ENCODE measurements at regions not wholly inside any gene's neighbourhood (a gene's known extent, or its start where the extent isn't known, plus 50 kb on each side); places are given as distances from the start of the nearest gene placed in this dataset.

- Mint-ChIP-seq H3K4me3 (ENCODE audit: unreplicated experiment) (no peak overlapping the region), H3K4me1 (ENCODE audit: insufficient read depth, unreplicated experiment) (peaks cover 15% of the 10 kb centered on the region), H3K27ac (ENCODE audit: low read depth, unreplicated experiment) (no peak overlapping the region), H3K9me3 (ENCODE audit: unreplicated experiment) (no peaks in the 10 kb centered on the region), H3K36me3 (ENCODE audit: insufficient read depth, unreplicated experiment) (no peaks in the 10 kb centered on the region), H3K27me3 (ENCODE audit: insufficient read depth, unreplicated experiment) (no peaks in the 10 kb centered on the region)
- BruUV-seq (replicated peaks) = no TSS peak
- intact Hi-C loops (cut with micrococcal nuclease) = no loop called here
- no peak for DNase-seq (ENCODE audit: unreplicated experiment)
- POLR2A ChIA-PET = interaction anchor here (0.7 to 1.1 kb wide), 2 partner anchors 11 to 36 kb away, joined by 4 to 5 read pairs; no protein-coding TSS in a partner anchor
- CTCF ChIA-PET = interaction anchor here (0.6 kb wide), 1 partner anchor 655 kb away, joined by 3 read pairs; no protein-coding TSS in a partner anchor
- TF ChIP-seq CTCF (IDR thresholded peaks at IDR 0.05; ENCODE audit: unreplicated experiment) = no peak
These were observed 194.2 kb upstream of the JUN start for GRCh38 chr1:58978096-58978495.

- ChIA-PET POLR2A (no interaction called here), CTCF (no interaction called here)
- Mint-ChIP-seq H3K27ac (ENCODE audit: low read depth, unreplicated experiment) (no peak overlapping the region), H3K9me3 (ENCODE audit: unreplicated experiment) (no peaks in the 10 kb centered on the region), H3K4me1 (ENCODE audit: insufficient read depth, unreplicated experiment) (peaks cover 15% of the 10 kb centered on the region), H3K27me3 (ENCODE audit: insufficient read depth, unreplicated experiment) (no peaks in the 10 kb centered on the region), H3K4me3 (ENCODE audit: unreplicated experiment) (no peak overlapping the region), H3K36me3 (ENCODE audit: insufficient read depth, unreplicated experiment) (no peaks in the 10 kb centered on the region)
- no peak for TF ChIP-seq CTCF (IDR thresholded peaks at IDR 0.05; ENCODE audit: unreplicated experiment)
- intact Hi-C loops (cut with micrococcal nuclease) = no loop called here
- no peak for DNase-seq (ENCODE audit: unreplicated experiment)
- no TSS peak for BruUV-seq (replicated peaks)
These were observed 195.2 kb upstream of the JUN start for GRCh38 chr1:58979086-58979485.

GRCh38 chr1:58979677-58980076 lies 195.8 kb upstream of the JUN start:
- no peak for DNase-seq (ENCODE audit: unreplicated experiment)
- Mint-ChIP-seq H3K4me1 (ENCODE audit: insufficient read depth, unreplicated experiment) (peaks cover 15% of the 10 kb centered on the region), H3K9me3 (ENCODE audit: unreplicated experiment) (no peaks in the 10 kb centered on the region), H3K27ac (ENCODE audit: low read depth, unreplicated experiment) (no peak overlapping the region), H3K36me3 (ENCODE audit: insufficient read depth, unreplicated experiment) (no peaks in the 10 kb centered on the region), H3K27me3 (ENCODE audit: insufficient read depth, unreplicated experiment) (no peaks in the 10 kb centered on the region), H3K4me3 (ENCODE audit: unreplicated experiment) (no peak overlapping the region)
- intact Hi-C loops (cut with micrococcal nuclease) = no loop called here
- ChIA-PET POLR2A (no interaction called here), CTCF (interaction anchor here (0.6 kb wide), 1 partner anchor 46 kb away, joined by 3 read pairs; no protein-coding TSS in a partner anchor)
- no TSS peak for BruUV-seq (replicated peaks)
- TF ChIP-seq CTCF (IDR thresholded peaks at IDR 0.05; ENCODE audit: unreplicated experiment) = no peak

GRCh38 chr1:58981392-58981791 lies 197.5 kb upstream of the JUN start:
- H3K4me3 Mint-ChIP-seq (ENCODE audit: unreplicated experiment) = no peak overlapping the region
- intact Hi-C loops (cut with micrococcal nuclease) = no loop called here
- no peak overlapping the region for H3K27ac Mint-ChIP-seq (ENCODE audit: low read depth, unreplicated experiment)
- ChIA-PET CTCF (no interaction called here), POLR2A (no interaction called here)
- BruUV-seq (replicated peaks) = no TSS peak
- no peak for DNase-seq (ENCODE audit: unreplicated experiment)
- TF ChIP-seq CTCF (IDR thresholded peaks at IDR 0.05; ENCODE audit: unreplicated experiment) = no peak
- no peaks in the 10 kb centered on the region for H3K36me3 Mint-ChIP-seq (ENCODE audit: insufficient read depth, unreplicated experiment)
- H3K9me3 Mint-ChIP-seq (ENCODE audit: unreplicated experiment) = no peaks in the 10 kb centered on the region
- H3K4me1 Mint-ChIP-seq (ENCODE audit: insufficient read depth, unreplicated experiment) = peaks cover 7% of the 10 kb centered on the region
- no peaks in the 10 kb centered on the region for H3K27me3 Mint-ChIP-seq (ENCODE audit: insufficient read depth, unreplicated experiment)
